HL-60 (cell line): ENCODE measurements at regions not wholly inside any gene's neighbourhood (a gene's known extent, or its start where the extent isn't known, plus 50 kb on each side); places are given as distances from the start of the nearest gene placed in this dataset.

Experiments used
- CTCF ChIP-seq: IDR thresholded peaks from one replicate; pipeline ENCODE4 v1.5.1; 2011; ENCODE audit warnings: low read length, control low read depth, inconsistent platforms; ENCODE audit not compliant: insufficient read depth
- GABPA ChIP-seq: IDR thresholded peaks from 2 replicates; pipeline ENCODE4 v1.6.1; 2012; ENCODE audit warnings: low read depth
- POLR2AphosphoS5 ChIP-seq: IDR thresholded peaks from 2 replicates; pipeline ENCODE4 v1.6.1; 2012; ENCODE audit warnings: low read depth
- SPI1 ChIP-seq: IDR thresholded peaks from 2 replicates; pipeline ENCODE4 v1.6.1; 2012; ENCODE audit warnings: low read depth, mild to moderate bottlenecking, borderline replicate concordance

GRCh38 chr12:76135456-76135855 is 51.0 kb upstream of the NAP1L1 start:
- TF ChIP-seq CTCF (no peak), POLR2AphosphoS5 (no peak), SPI1 (no peak), GABPA (no peak)
